IMR-90 (cell line): ENCODE measurements at regions not wholly inside any gene's neighbourhood (a gene's known extent, or its start where the extent isn't known, plus 50 kb on each side); places are given as distances from the start of the nearest gene placed in this dataset.

ENCODE experiments used
- ATAC-seq: fragments of 200-7000 bp; cut with Tn5 transposase; 2 replicates; pipeline ENCODE4 v1.9.1; 2020; ENCODE audit warnings: low read depth, mild to moderate bottlenecking, moderate library complexity
- BruUV-seq: library from RNA; stranded (reverse); fragments of 400-500 nt; replicated peaks from 2 replicates; lab custom pipeline; 2021; lab: Mats Ljungman, UMichigan
- CTCF ChIA-PET: fragments of 300-600 bp; formaldehyde crosslinking; extraction: SDS; loops from one replicate; lab custom pipeline; 2021; ENCODE audit warnings: antibody characterized with exemption; lab: Yijun Ruan, JAX
- POLR2A ChIA-PET: fragments of 300-600 bp; sonication (Branson Sonifier 250); formaldehyde crosslinking; loops from one replicate; lab custom pipeline; 2022; ENCODE audit warnings: antibody characterized with exemption; ENCODE audit not compliant: unreplicated experiment; lab: Charles Lee
- DNase-seq: peaks from one replicate; pipeline ENCODE4 v3.0.0; 2013
- H2AFZ ChIP-seq: replicated peaks from 2 replicates; pipeline ENCODE3; 2013; ENCODE audit warnings: low read length, mild to moderate bottlenecking; ENCODE audit not compliant: poor library complexity
- H2AK5ac ChIP-seq: 2 replicates; pipeline ENCODE4 v1.6.1; 2013; ENCODE audit warnings: low read depth, low read length, inconsistent platforms
- H2AK9ac ChIP-seq: replicated peaks from 2 replicates; pipeline ENCODE3; 2013; ENCODE audit warnings: mild to moderate bottlenecking, low read depth, low read length, moderate library complexity; ENCODE audit not compliant: poor library complexity
- H2BK120ac ChIP-seq: 2 replicates; pipeline ENCODE4 v1.6.1; 2013; ENCODE audit warnings: low read depth, low read length, inconsistent platforms
- H2BK15ac ChIP-seq: 3 replicates; pipeline ENCODE4 v1.6.1; 2013; ENCODE audit warnings: low read depth, low read length, inconsistent platforms
- H2BK20ac ChIP-seq: 2 replicates; pipeline ENCODE4 v1.6.1; 2013; ENCODE audit warnings: low read depth, mild to moderate bottlenecking, inconsistent platforms, low read length, moderate library complexity
- H2BK5ac ChIP-seq: 2 replicates; pipeline ENCODE4 v1.6.1; 2013; ENCODE audit warnings: mild to moderate bottlenecking, low read depth, low read length, inconsistent platforms; ENCODE audit not compliant: poor library complexity, severe bottlenecking
- H3K14ac ChIP-seq: replicated peaks from 2 replicates; pipeline ENCODE4 v1.6.1; 2013; ENCODE audit warnings: low read depth, low read length, inconsistent platforms
- H3K18ac ChIP-seq: 2 replicates; pipeline ENCODE4 v1.6.1; 2013; ENCODE audit warnings: low read depth, low read length, control low read depth
- H3K23ac ChIP-seq: 2 replicates; pipeline ENCODE4 v1.6.1; 2013; ENCODE audit warnings: low read depth, low read length, inconsistent platforms
- H3K27ac ChIP-seq: 2 replicates; pipeline ENCODE4 v1.5.1; 2013; ENCODE audit warnings: mild to moderate bottlenecking, control low read depth, low read length; ENCODE audit not compliant: insufficient read depth
- H3K27me3 ChIP-seq: 2 replicates; pipeline ENCODE4 v1.6.1; 2013; ENCODE audit warnings: low read length; ENCODE audit not compliant: control insufficient read depth, insufficient read depth
- H3K36me3 ChIP-seq: 2 replicates; pipeline ENCODE4 v1.6.1; 2013; ENCODE audit warnings: low read length, mixed read lengths; ENCODE audit not compliant: control insufficient read depth, insufficient read depth
- H3K4ac ChIP-seq: 2 replicates; pipeline ENCODE4 v1.6.1; 2013; ENCODE audit warnings: low read depth, low read length, inconsistent platforms
- H3K4me1 ChIP-seq: 2 replicates; pipeline ENCODE4 v1.6.1; 2013; ENCODE audit warnings: low read length, mixed read lengths; ENCODE audit not compliant: control insufficient read depth, insufficient read depth
- H3K4me2 ChIP-seq: 2 replicates; pipeline ENCODE4 v1.6.1; 2013; ENCODE audit warnings: low read depth, mild to moderate bottlenecking, control low read depth, low read length, moderate library complexity
- H3K4me3 ChIP-seq: 2 replicates; pipeline ENCODE4 v1.5.1; 2013; ENCODE audit warnings: low read depth, mild to moderate bottlenecking, control low read depth, low read length, moderate library complexity; ENCODE audit not compliant: insufficient read depth
- H3K56ac ChIP-seq: 2 replicates; pipeline ENCODE4 v1.6.1; 2013; ENCODE audit warnings: low read length, inconsistent platforms; ENCODE audit not compliant: insufficient read depth; ENCODE audit errors: extremely low read depth
- H3K79me1 ChIP-seq, 2 experiments: 2 replicates each; pipeline ENCODE4 v1.6.1; 2013; ENCODE audit warnings: low read length in 2 of 2, inconsistent platforms in 1 of 2, low read depth in 1 of 2
- H3K9ac ChIP-seq: 2 replicates; pipeline ENCODE4 v1.6.1; 2013; ENCODE audit warnings: low read depth, low read length, control low read depth
- H3K9me1 ChIP-seq: 2 replicates; pipeline ENCODE4 v1.6.1; 2013; ENCODE audit warnings: low read length, inconsistent platforms; ENCODE audit not compliant: insufficient read depth
- H3K9me3 ChIP-seq: 2 replicates; pipeline ENCODE4 v1.6.1; 2013; ENCODE audit warnings: low read length; ENCODE audit not compliant: control insufficient read depth, insufficient read depth
- H4K20me1 ChIP-seq: 2 replicates; pipeline ENCODE4 v1.6.1; 2013; ENCODE audit warnings: low read length, inconsistent platforms; ENCODE audit not compliant: insufficient read depth
- H4K5ac ChIP-seq: 2 replicates; pipeline ENCODE4 v1.6.1; 2013; ENCODE audit warnings: mild to moderate bottlenecking, low read depth, low read length, control low read depth
- H4K8ac ChIP-seq, 2 experiments: 2 replicates each; pipeline ENCODE4 v1.6.1; 2013; ENCODE audit warnings: low read depth in 2 of 2, low read length in 2 of 2, control low read depth in 1 of 2, inconsistent platforms in 1 of 2
- H4K91ac ChIP-seq: 2 replicates; pipeline ENCODE4 v1.6.1; 2013; ENCODE audit warnings: low read depth, low read length, inconsistent platforms; ENCODE audit not compliant: insufficient read depth
- BHLHE40 ChIP-seq: fragments of 150-350 bp; IDR thresholded peaks from 2 replicates; pipeline ENCODE4 v1.6.1; 2016; ENCODE audit warnings: mild to moderate bottlenecking, low read depth, low read length
- CEBPB ChIP-seq: IDR thresholded peaks from 2 replicates; pipeline ENCODE4 v1.6.1; 2012; ENCODE audit warnings: low read depth, low read length, improper control_type of control experiment
- CHD1 ChIP-seq: IDR thresholded peaks from 2 replicates; pipeline ENCODE4 v1.6.1; 2012; ENCODE audit warnings: low read depth, low read length, improper control_type of control experiment
- CTCF ChIP-seq: conservative IDR thresholded peaks from 2 replicates; pipeline ENCODE4 v1.5.1; 2012; ENCODE audit warnings: mild to moderate bottlenecking, low read depth, low read length, improper control_type of control experiment
- FOS ChIP-seq: fragments of 150-350 bp; IDR thresholded peaks from 2 replicates; pipeline ENCODE4 v1.6.1; 2016; ENCODE audit warnings: low read depth, low read length
- MAFK ChIP-seq: IDR thresholded peaks from 2 replicates; pipeline ENCODE4 v1.6.1; 2012; ENCODE audit warnings: low read depth, low read length, improper control_type of control experiment
- MAZ ChIP-seq: IDR thresholded peaks from 2 replicates; pipeline ENCODE4 v1.6.1; 2012; ENCODE audit warnings: low read depth, mild to moderate bottlenecking, low read length, improper control_type of control experiment, moderate library complexity, borderline replicate concordance
- MXI1 ChIP-seq: IDR thresholded peaks from 2 replicates; pipeline ENCODE4 v1.6.1; 2012; ENCODE audit warnings: low read depth, mild to moderate bottlenecking, low read length, moderate library complexity, borderline replicate concordance
- NFE2L2 ChIP-seq: fragments of 150-350 bp; IDR thresholded peaks from 2 replicates; pipeline ENCODE4 v1.6.1; 2016; ENCODE audit warnings: low read depth, mild to moderate bottlenecking, low read length
- POLR2A ChIP-seq: IDR thresholded peaks from 2 replicates; pipeline ENCODE4 v1.6.1; 2012; ENCODE audit warnings: mild to moderate bottlenecking, low read depth, low read length
- RAD21 ChIP-seq: IDR thresholded peaks from 2 replicates; pipeline ENCODE4 v1.6.1; 2012; ENCODE audit warnings: low read length, improper control_type of control experiment
- RCOR1 ChIP-seq: IDR thresholded peaks from 2 replicates; pipeline ENCODE4 v1.6.1; 2012; ENCODE audit warnings: mild to moderate bottlenecking, low read length, improper control_type of control experiment; ENCODE audit not compliant: insufficient replicate concordance
- RFX5 ChIP-seq: IDR thresholded peaks from 2 replicates; pipeline ENCODE4 v1.8.0; 2012; ENCODE audit warnings: low read depth, mild to moderate bottlenecking, low read length, moderate library complexity
- SMC3 ChIP-seq: fragments of 150-350 bp; IDR thresholded peaks from 2 replicates; pipeline ENCODE4 v1.6.1; 2016; ENCODE audit warnings: low read depth, mild to moderate bottlenecking, antibody characterized with exemption, low read length, moderate library complexity
- USF2 ChIP-seq: fragments of 150-350 bp; IDR thresholded peaks from 2 replicates; pipeline ENCODE4 v1.6.1; 2017; ENCODE audit warnings: mild to moderate bottlenecking, antibody characterized with exemption, low read length, low read depth
- WGBS, 2 experiments: methylation state at CpG; one replicate each; pipeline versions ENCODE4 v1.1.5 to v1.1.7; 2013; ENCODE audit warnings: missing lambda C conversion rate in 2 of 2; ENCODE audit not compliant: insufficient read length in 1 of 2; ENCODE audit errors: extremely low coverage in 2 of 2; 5-methylcytosine and 5-hydroxymethylcytosine counted together
- dilution Hi-C: fragments of 300-500 bp; cut with HindIII; formaldehyde crosslinking; loops from one replicate; pipeline ENCODE4 v1.14.3; 2018; ENCODE audit warnings: low sequenced_read_pairs; ENCODE audit not compliant: unreplicated experiment
- in situ Hi-C: fragments of 300-500 bp; cut with MboI; formaldehyde crosslinking; loops from 3 replicates; pipeline ENCODE4 v1.14.3; 2019; ENCODE audit warnings: low sequenced_read_pairs, inconsistent platforms, mixed read lengths
- intact Hi-C: fragments of 100-400 bp; cut with micrococcal nuclease; formaldehyde crosslinking; loops from 2 replicates; pipeline ENCODE4 v1.10.0; 2022
- TF ChIP-seq, protein P1 (sequence below): fragments of 150-350 bp; IDR thresholded peaks from 2 replicates; pipeline ENCODE4 v1.6.1; 2016; ENCODE audit warnings: low read depth, mild to moderate bottlenecking, low read length, moderate library complexity, borderline replicate concordance

DNA sequence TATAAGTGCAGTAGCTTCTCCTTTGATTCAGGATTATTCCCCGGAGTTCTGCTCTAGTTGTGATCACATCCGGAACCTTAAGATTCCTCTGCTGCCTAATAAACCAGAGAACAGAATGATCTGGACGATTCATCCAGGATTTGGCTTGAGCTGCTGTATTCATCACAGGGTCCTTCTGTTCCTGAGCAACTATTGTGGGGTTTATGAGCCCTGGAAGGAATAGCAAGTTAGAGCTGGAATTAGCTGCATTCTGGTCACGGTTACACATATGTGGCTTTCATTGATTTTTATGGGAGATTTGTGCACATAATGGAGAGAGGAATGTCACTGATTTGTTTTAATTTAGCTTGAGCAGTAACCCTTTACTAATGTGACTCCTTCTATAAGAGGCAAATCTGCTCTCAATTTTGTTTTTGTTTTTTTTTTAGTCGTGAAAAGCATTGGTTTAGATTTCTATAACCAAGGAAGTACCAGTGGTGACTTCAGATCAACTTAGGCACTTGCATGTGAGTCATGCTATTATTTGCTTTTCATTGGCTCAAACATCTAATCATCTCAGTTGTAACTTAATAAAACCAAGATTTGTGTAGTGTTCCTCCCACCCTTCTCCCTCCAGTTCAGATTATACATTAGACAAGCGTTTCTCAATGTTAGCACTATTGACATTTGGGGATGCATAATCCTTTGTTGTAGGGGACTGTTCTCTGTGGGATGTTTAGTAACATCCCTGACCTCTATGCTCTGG, 148.5 kb downstream of the OTOL1 start:
- POLR2A ChIA-PET, result no interaction called here

More for the DNA sequence above, 148.5 kb downstream of the OTOL1 start:
- no peak overlapping the region for H3K4ac ChIP-seq
- CTCF ChIA-PET, result no interaction called here
- no peaks in the 10 kb centered on the region for H3K79me1 ChIP-seq
- no peaks in the 10 kb centered on the region for H3K4me1 ChIP-seq
- dilution Hi-C loops, result no loop called here
- no peak overlapping the region for H3K9ac ChIP-seq
- no peak overlapping the region for H3K18ac ChIP-seq
- TF ChIP-seq MXI1 (no peak), CHD1 (no peak), POLR2A (no peak), RFX5 (no peak), SMC3 (no peak), MAFK (no peak), CEBPB (no peak), FOS (no peak), USF2 (no peak), BHLHE40 (no peak), CTCF (no peak), RCOR1 (no peak), NFE2L2 (no peak), RAD21 (no peak), MAZ (no peak)
- TF ChIP-seq, protein P1, sequence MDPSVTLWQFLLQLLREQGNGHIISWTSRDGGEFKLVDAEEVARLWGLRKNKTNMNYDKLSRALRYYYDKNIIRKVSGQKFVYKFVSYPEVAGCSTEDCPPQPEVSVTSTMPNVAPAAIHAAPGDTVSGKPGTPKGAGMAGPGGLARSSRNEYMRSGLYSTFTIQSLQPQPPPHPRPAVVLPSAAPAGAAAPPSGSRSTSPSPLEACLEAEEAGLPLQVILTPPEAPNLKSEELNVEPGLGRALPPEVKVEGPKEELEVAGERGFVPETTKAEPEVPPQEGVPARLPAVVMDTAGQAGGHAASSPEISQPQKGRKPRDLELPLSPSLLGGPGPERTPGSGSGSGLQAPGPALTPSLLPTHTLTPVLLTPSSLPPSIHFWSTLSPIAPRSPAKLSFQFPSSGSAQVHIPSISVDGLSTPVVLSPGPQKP, result no peak
- H4K91ac ChIP-seq, result no peak overlapping the region
- H2BK120ac ChIP-seq, result no peak overlapping the region
- no TSS peak for BruUV-seq
- H3K4me3 ChIP-seq, result no peak overlapping the region
- H3K36me3 ChIP-seq, result no peaks in the 10 kb centered on the region
- no peak overlapping the region for H4K5ac ChIP-seq
- DNase-seq, result no peak
- H2BK15ac ChIP-seq, result no peak overlapping the region
- H3K23ac ChIP-seq, result no peak overlapping the region
- ATAC-seq, result no peak
- H3K4me2 ChIP-seq, result no peak overlapping the region
- in situ Hi-C loops, result no loop called here
- H3K14ac ChIP-seq, result no peak overlapping the region
- no peaks in the 10 kb centered on the region for H3K9me1 ChIP-seq
- no peaks in the 10 kb centered on the region for H3K27me3 ChIP-seq
- intact Hi-C loops, result no loop called here
- WGBS, 2 experiments, result 33% methylated on average over 1 of the region's 6 CpGs; no CpG with 5 or more reads in 1 of the 2 experiments
- no peak overlapping the region for H4K8ac ChIP-seq
- no peak overlapping the region for H2AK5ac ChIP-seq
- no peaks in the 10 kb centered on the region for H4K20me1 ChIP-seq
- H3K56ac ChIP-seq, result no peak overlapping the region
- no peak overlapping the region for H2AK9ac ChIP-seq
- no peak overlapping the region for H2AFZ ChIP-seq
- H2BK5ac ChIP-seq, result no peak overlapping the region
- H2BK20ac ChIP-seq, result no peak overlapping the region
- peaks cover 6% of the 10 kb centered on the region; the same call in 1 of the 2 replicates for H3K9me3 ChIP-seq
- no peak overlapping the region for H3K27ac ChIP-seq
